GM23248 (cell line): ENCODE measurements at regions not wholly inside any gene's neighbourhood (a gene's known extent, or its start where the extent isn't known, plus 50 kb on each side); places are given as distances from the start of the nearest gene placed in this dataset.

ENCODE experiments used
- EZH2 ChIP-seq: fragments of 200-600 bp; sonication (generic); IDR thresholded peaks from 2 replicates; pipeline ENCODE4 v1.6.1; 2018; ENCODE audit warnings: antibody characterized with exemption, mild to moderate bottlenecking; ENCODE audit not compliant: insufficient read depth, poor library complexity, severe bottlenecking
- EZH2phosphoT487 ChIP-seq: fragments of 200-600 bp; sonication (generic); IDR thresholded peaks from 2 replicates; pipeline ENCODE4 v1.6.1; 2018; ENCODE audit warnings: antibody characterized with exemption, moderate library complexity, mild to moderate bottlenecking, low read depth; ENCODE audit not compliant: insufficient read depth

GRCh38 chr7:118449797-118450567 is 225.5 kb downstream of the ANKRD7 start:
- TF ChIP-seq EZH2 (no peak), EZH2phosphoT487 (no peak)
